Suprapubic skin (tissue), 4 donors: ENCODE measurements at regions not wholly inside any gene's neighbourhood (a gene's known extent, or its start where the extent isn't known, plus 50 kb on each side); places are given as distances from the start of the nearest gene placed in this dataset.

ENCODE experiments used
- DNase-seq, 2 donors: peaks; one replicate each; pipeline ENCODE4 v3.0.0-alpha.2; 2019; ENCODE audit warnings: low spot score in 2 of 2
- H3K27ac ChIP-seq: fragments of 200-600 bp; sonication (generic); one replicate; pipeline ENCODE4 v1.5.1; 2019
- H3K27me3 ChIP-seq: fragments of 200-600 bp; sonication (generic); one replicate; pipeline ENCODE4 v1.5.1; 2019
- H3K36me3 ChIP-seq: fragments of 200-600 bp; sonication (generic); one replicate; pipeline ENCODE4 v1.5.1; 2019
- H3K4me1 ChIP-seq: fragments of 200-600 bp; sonication (generic); one replicate; pipeline ENCODE4 v1.5.1; 2019
- H3K4me3 ChIP-seq: fragments of 200-600 bp; sonication (generic); one replicate; pipeline ENCODE4 v1.5.1; 2019; ENCODE audit warnings: mild to moderate bottlenecking
- H3K9me3 ChIP-seq: fragments of 200-600 bp; sonication (generic); one replicate; pipeline ENCODE4 v1.5.1; 2019
- CTCF ChIP-seq, 2 donors: fragments of 200-600 bp in 1 of 2; fragments of 450-650 bp in 1 of 2; sonication (generic) in 1 of 2; IDR thresholded peaks; one replicate each; pipeline ENCODE4 v1.5.1; 2016 to 2019; ENCODE audit warnings: antibody characterized with exemption in 2 of 2, mild to moderate bottlenecking in 1 of 2, moderate library complexity in 1 of 2
- EP300 ChIP-seq: sonication (generic); formaldehyde crosslinking; IDR thresholded peaks from one replicate; pipeline ENCODE4 v1.6.1; 2017; ENCODE audit warnings: antibody characterized with exemption
- POLR2A ChIP-seq, 2 donors: fragments of 450-650 bp; IDR thresholded peaks; one replicate each; pipeline ENCODE4 v1.6.1; 2017; ENCODE audit warnings: antibody characterized with exemption in 2 of 2, mild to moderate bottlenecking in 2 of 2, moderate library complexity in 2 of 2
- POLR2AphosphoS5 ChIP-seq, 3 donors: sonication (generic); formaldehyde crosslinking; IDR thresholded peaks; one replicate each; pipeline ENCODE4 v1.6.1; 2017; ENCODE audit warnings: antibody characterized with exemption in 3 of 3
- WGBS: methylation state at CpG from one replicate; pipeline ENCODE4 v1.1.5; 2018; 5-methylcytosine and 5-hydroxymethylcytosine counted together

GRCh38 chr4:1572964-1573720 is 111.0 kb downstream of the FAM53A start:
- no peak overlapping the region for H3K27ac ChIP-seq
- H3K27me3 ChIP-seq: peaks cover 3% of the 10 kb centered on the region
- no peak overlapping the region for H3K4me3 ChIP-seq
- H3K9me3 ChIP-seq: no peaks in the 10 kb centered on the region
- TF ChIP-seq EP300 (no peak), POLR2A (IDR thresholded peaks at IDR 0.05) (no peak), POLR2AphosphoS5 (IDR thresholded peaks at IDR 0.05) (no peak), CTCF (IDR thresholded peaks at IDR 0.05) (no peak)
- peaks cover 5% of the 10 kb centered on the region for H3K4me1 ChIP-seq
- no peaks in the 10 kb centered on the region for H3K36me3 ChIP-seq
- 76% methylated on average over 2 of the region's 2 CpGs for WGBS
- no peak for DNase-seq

- no peak overlapping the region for H3K27ac ChIP-seq
- peaks cover 7% of the 10 kb centered on the region for H3K27me3 ChIP-seq
- H3K4me1 ChIP-seq: peaks cover 3% of the 10 kb centered on the region
- DNase-seq: no peak
- 75% methylated on average over 9 of the region's 9 CpGs for WGBS
- H3K36me3 ChIP-seq: no peaks in the 10 kb centered on the region
- no peak overlapping the region for H3K4me3 ChIP-seq
- TF ChIP-seq CTCF (IDR thresholded peaks at IDR 0.05) (no peak), POLR2AphosphoS5 (IDR thresholded peaks at IDR 0.05) (no peak), POLR2A (IDR thresholded peaks at IDR 0.05) (no peak), EP300 (no peak)
- H3K9me3 ChIP-seq: no peaks in the 10 kb centered on the region
These were observed 111.6 kb downstream of the FAM53A start for GRCh38 chr4:1572521-1572920.

GRCh38 chr4:1572010-1572385 is 112.1 kb downstream of the FAM53A start:
- H3K4me3 ChIP-seq: no peak overlapping the region
- 78% methylated on average over 10 of the region's 10 CpGs for WGBS
- no peak for DNase-seq
- peaks cover 12% of the 10 kb centered on the region for H3K27me3 ChIP-seq
- TF ChIP-seq CTCF (IDR thresholded peaks at IDR 0.05): no peak
- TF ChIP-seq POLR2A (IDR thresholded peaks at IDR 0.05): no peak
- TF ChIP-seq POLR2AphosphoS5 (IDR thresholded peaks at IDR 0.05): no peak
- TF ChIP-seq EP300: no peak
- H3K27ac ChIP-seq: no peak overlapping the region
- peaks cover 3% of the 10 kb centered on the region for H3K4me1 ChIP-seq
- H3K36me3 ChIP-seq: no peaks in the 10 kb centered on the region
- no peaks in the 10 kb centered on the region for H3K9me3 ChIP-seq

- 45% methylated on average over 8 of the region's 22 CpGs for WGBS
- TF ChIP-seq POLR2A (IDR thresholded peaks at IDR 0.05) (no peak), CTCF (IDR thresholded peaks at IDR 0.05) (no peak), EP300 (no peak), POLR2AphosphoS5 (IDR thresholded peaks at IDR 0.05) (no peak)
- no peaks in the 10 kb centered on the region for H3K36me3 ChIP-seq
These were observed 112.7 kb downstream of the FAM53A start for GRCh38 chr4:1571165-1572009.

More at GRCh38 chr4:1571165-1572009, 112.7 kb downstream of the FAM53A start:
- H3K4me1 ChIP-seq: peaks cover 3% of the 10 kb centered on the region
- no peaks in the 10 kb centered on the region for H3K9me3 ChIP-seq
- H3K4me3 ChIP-seq: no peak overlapping the region
- H3K27ac ChIP-seq: no peak overlapping the region
- H3K27me3 ChIP-seq: peaks cover 17% of the 10 kb centered on the region
- peak in 1 of 2 donors; percentile 44 for DNase-seq
